Omental fat pad (tissue), 3 donors: ENCODE measurements at regions not wholly inside any gene's neighbourhood (a gene's known extent, or its start where the extent isn't known, plus 50 kb on each side); places are given as distances from the start of the nearest gene placed in this dataset.
"Not testable (repeated sequence)": the region's sequence is repeated elsewhere in the genome, so short reads cannot be mapped to it uniquely, and the experiment has no call there.

Source experiments
- ATAC-seq: fragments of 150-250 bp; one replicate; pipeline ENCODE4 v1.9.1; 2016; ENCODE audit warnings: mild to moderate bottlenecking, moderate library complexity; ENCODE audit not compliant: low FRiP score
- DNase-seq: peaks from one replicate; pipeline ENCODE4 v3.0.0-alpha.2; 2019; ENCODE audit warnings: low spot score
- CTCF ChIP-seq, 3 donors: fragments of 450-650 bp; IDR thresholded peaks; one replicate each; pipeline ENCODE4 v1.5.1; 2016 to 2017; ENCODE audit warnings: antibody characterized with exemption in 3 of 3, mild to moderate bottlenecking in 3 of 3, moderate library complexity in 2 of 3

- no peak for DNase-seq
- no peak for TF ChIP-seq CTCF (IDR thresholded peaks at IDR 0.05)
- no peak for ATAC-seq
Observed at GRCh38 chr20:47905628-47906347, 120.5 kb upstream of the SULF2 start.

- not testable (repeated sequence) for DNase-seq, ATAC-seq
Observed at GRCh38 chr20:47903009-47903408, 117.7 kb upstream of the SULF2 start.

GRCh38 chr20:47899313-47899712 lies 114.0 kb upstream of the SULF2 start:
- not testable (repeated sequence) for ATAC-seq

GRCh38 chr20:47897461-47897860 lies 112.2 kb upstream of the SULF2 start:
- ATAC-seq = no peak
- no peak for DNase-seq
- no peak for TF ChIP-seq CTCF (IDR thresholded peaks at IDR 0.05)

More at GRCh38 chr20:47899313-47899712, 114.0 kb upstream of the SULF2 start:
- DNase-seq = not testable (repeated sequence)

- DNase-seq, ATAC-seq: not testable (repeated sequence)
Observed at GRCh38 chr20:47892681-47893080, 107.4 kb upstream of the SULF2 start.

GRCh38 chr20:47890708-47891107 lies 105.4 kb upstream of the SULF2 start:
- ATAC-seq, DNase-seq: not testable (repeated sequence)

- DNase-seq, ATAC-seq: not testable (repeated sequence)
Observed at GRCh38 chr20:47889751-47890150, 104.5 kb upstream of the SULF2 start.

- no peak for TF ChIP-seq CTCF (IDR thresholded peaks at IDR 0.05)
- DNase-seq (no peak), ATAC-seq (no peak)
Observed at GRCh38 chr20:47888351-47888750, 103.1 kb upstream of the SULF2 start.

GRCh38 chr20:47887477-47888080 lies 102.3 kb upstream of the SULF2 start:
- no peak for DNase-seq
- TF ChIP-seq CTCF (IDR thresholded peaks at IDR 0.05) = no peak
- ATAC-seq = no peak

- TF ChIP-seq CTCF (IDR thresholded peaks at IDR 0.05) = no peak
- no peak for DNase-seq
- no peak for ATAC-seq
Observed at GRCh38 chr20:47887064-47887463, 101.8 kb upstream of the SULF2 start.
